HUDEP-2 (cell line): ENCODE measurements at regions not wholly inside any gene's neighbourhood (a gene's known extent, or its start where the extent isn't known, plus 50 kb on each side); places are given as distances from the start of the nearest gene placed in this dataset.

Source experiments
- DNase-seq, 76 experiments: peaks; one replicate each; lab custom pipeline; 2025; ENCODE audit not compliant: unreplicated experiment in 76 of 76; lab: John Stamatoyannopoulos, UW

DNA sequence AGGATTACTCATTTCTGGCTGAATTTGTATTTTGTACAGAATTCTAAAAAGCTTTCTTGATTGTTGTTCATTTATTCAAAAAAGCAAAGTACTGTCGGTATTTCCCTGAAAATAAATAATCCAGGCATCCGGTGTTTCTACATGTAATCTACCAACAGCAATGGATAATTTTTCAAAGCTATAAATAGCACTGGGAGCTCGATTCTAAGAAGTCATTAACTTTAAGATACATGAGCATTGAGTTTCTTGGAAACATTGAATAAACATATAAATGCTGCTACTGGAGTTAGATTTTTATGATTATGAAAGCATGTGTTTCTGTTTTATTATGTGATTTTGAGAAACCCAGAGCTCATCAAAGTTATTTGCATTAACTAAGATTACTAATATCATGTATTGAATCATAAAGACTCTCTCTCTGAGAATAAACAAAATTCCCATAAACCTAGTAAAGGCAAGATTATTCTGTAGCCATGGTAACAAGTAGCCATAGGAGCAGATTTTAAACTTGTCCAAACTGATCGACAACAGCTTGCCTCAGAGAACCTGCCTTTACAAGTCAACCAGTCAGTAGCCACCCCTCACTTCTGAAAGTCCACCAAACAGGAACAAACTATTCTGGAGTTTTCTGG, 197.0 kb downstream of the DRD1 start:
- no peak for DNase-seq

DNA sequence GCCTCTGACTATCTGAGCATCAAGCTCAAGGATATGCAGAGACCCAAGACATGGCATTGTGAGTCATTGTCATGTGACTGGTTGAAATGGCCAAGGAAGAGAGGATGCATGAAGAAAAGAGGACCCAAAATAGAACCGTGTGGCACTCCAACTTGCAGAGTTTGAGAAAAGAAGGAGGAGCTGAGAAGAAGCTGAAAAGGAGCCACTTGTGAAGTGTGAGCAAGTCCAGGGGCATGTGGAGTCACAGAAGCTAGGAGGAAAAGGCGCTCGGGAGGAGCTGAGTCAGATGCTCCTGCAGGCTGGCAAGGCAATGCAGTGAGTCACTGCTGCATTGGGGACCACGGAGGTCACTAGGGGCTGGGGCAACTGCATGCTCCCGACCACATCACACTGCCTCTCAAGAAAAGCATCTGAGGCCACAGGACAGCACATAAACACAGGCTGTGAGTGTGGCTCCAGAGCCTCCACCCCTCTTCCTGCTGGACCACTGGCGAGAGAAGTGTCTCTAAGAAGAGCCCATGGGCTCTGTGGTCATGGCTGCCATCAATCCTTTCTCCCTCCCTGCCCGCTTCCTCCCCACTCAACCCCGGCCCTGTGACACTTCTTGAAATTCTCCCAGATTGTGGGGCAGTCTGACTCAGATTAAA, 197.6 kb downstream of the DRD1 start:
- DNase-seq = no peak

DNA sequence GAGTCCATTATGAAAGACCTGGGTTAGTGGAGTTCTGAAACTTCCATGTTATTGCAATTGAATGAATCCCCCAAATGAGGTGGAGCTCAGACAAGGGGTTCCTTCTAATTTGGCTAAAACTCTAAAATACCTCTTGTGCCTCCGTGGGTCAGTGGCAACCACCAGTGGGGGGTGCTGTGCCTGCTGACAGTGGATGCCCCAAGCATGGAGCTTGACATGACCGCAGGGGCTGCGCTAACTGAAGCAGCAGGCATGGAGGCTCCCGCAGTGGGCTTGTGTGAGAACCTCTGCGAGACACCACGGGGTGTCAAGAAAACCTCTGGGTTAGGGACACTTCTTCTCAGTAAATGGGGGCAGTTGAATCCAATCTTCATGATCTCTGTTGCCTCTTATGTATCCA, 200.5 kb downstream of the DRD1 start:
- no peak for DNase-seq

DNA sequence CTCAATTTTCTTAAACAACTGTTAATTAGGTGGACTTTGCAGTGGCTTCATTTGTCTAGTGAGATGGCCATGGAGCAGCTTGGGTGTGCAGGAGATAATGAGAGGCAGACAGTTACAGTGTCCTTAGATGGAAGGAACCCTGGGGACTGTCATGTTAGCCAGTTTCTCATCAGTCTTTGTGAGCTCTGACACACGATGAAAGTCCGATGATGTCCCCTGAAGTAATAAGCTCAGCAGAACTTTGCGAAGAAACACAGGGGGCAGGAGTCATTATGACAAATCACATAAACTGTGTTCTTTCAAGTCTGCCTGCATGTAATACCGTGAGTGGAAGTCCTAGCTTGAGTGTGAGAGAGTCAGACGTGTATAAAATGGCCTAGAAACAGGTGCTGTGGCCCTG, 201.8 kb downstream of the DRD1 start:
- no peak for DNase-seq

DNA sequence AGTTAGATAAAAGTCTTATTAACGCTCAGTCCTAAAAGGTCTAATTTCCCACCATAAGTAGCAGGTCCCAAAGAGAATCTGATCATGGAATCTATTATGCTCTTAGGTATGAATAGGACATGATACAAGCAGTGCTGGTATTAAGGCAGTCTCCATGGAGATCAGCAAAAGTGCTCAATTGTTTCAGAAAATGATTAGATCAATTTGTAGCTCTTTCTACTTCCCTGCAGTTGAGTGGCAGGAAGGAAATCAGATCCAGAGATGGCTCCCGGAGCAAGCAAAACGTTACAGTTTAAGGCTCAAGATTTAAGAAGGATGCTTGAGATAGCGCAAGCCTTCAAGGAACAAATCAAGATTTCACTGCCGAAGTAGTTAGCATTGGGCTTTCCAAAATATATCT, 205.7 kb downstream of the DRD1 start:
- DNase-seq = no peak

DNA sequence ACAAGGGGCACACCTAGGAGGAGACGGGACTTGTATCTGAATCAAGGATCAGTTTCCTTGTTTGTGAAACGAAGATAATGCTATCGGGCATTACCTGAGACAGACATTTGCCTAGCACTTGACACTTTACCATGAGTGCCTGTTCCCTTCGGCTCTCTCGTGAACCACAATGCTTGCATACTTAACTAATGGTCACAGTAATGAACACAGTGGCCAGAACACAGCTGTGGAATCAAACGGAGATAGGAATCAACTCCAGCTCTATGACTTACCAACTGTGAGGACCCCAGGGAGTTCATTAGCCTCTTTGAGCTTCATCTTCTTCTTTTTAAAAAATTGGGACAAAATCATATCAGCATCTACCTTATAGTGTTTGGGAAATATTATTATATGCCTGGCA, 207.8 kb downstream of the DRD1 start:
- no peak for DNase-seq

DNA sequence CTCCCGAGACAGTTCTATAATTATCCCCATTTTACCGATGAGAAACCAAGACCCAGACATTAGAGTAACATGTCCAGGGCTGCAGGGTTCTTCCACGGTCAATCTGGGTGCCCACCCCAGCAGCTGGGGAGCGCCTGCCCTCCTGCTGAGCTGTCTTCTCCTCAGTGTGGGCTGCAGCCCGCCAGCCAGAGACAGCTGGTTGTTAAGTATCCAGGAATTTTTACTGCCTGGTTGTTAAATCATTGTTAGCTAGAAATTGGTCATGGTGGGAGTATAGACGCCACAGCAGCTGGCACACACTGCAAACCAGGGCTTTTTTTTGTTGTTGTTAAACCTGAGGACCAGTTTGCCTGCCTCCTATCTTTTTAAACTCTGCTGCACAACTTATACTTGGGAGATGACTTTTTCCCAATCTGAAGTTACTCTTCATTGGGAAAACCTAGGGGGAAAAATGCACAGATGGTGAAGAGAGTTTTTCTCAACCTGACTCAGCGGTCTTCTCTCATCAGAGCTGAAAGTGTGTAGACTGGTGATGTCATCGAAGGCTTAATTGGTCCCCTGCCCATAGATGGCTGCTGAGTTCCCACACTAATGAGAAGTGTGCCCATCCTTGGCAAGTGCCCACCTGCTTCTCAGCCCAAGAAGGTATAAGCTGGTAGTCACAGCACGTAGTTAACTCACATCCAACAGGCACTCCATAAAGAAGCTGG, 208.6 kb downstream of the DRD1 start:
- no peak for DNase-seq

DNA sequence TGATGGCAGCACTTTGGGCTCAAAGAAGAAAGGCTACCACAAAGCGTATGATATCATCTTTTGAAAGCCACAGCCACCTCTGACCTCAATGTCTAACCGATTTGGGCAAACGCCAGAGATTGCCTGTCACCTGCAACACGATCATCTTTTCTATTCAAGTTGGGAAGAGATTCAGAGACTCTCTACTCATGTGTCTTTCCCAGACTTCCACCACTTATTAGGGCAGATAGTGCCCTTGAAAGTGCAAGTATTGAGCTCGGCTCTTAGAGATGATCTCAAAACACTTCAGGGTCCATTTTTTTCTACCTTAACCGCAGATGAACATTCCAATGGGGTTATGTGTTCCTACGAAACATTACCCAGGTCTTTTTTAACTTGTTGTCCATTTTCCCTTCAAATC, 213.7 kb downstream of the DRD1 start:
- DNase-seq = no peak

DNA sequence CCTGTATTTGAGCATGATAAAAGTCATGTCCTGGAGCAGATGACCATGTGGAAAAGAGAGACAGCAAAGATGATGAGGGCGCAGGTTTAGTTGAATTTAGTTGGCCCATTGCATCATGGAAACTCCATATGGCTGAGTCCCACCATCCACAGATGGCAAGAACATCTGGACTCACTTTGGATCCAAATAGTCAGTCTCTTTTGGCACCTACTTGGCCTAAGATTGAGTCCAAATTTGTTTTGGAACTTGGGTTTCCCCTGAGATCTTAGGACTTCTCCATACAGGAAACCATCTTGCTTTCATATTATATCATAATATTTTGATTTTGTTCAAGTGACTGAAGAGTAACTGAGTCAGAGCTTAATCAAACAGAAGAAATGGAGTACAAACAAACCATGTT, 217.5 kb downstream of the DRD1 start:
- DNase-seq = no peak

DNA sequence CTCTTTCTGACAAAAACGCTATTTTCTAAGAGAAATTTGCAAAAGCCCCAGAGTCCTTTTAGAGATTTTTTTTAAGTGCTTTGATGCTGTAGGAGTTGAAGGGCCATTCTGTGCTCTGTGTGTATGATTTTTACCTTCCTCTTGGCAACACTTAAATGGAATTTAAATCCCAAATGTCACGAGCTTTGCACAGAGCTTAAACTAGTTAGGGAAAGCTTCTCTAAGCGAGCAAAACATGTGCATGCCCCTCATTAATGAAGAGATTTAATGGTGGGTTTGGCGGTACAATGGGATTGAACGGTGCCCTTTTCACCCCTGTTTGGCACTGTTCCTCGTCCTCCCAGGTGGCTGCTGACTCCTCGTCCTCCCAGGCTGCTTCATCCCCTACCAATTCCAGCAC, 220.7 kb downstream of the DRD1 start:
- DNase-seq = no peak

DNA sequence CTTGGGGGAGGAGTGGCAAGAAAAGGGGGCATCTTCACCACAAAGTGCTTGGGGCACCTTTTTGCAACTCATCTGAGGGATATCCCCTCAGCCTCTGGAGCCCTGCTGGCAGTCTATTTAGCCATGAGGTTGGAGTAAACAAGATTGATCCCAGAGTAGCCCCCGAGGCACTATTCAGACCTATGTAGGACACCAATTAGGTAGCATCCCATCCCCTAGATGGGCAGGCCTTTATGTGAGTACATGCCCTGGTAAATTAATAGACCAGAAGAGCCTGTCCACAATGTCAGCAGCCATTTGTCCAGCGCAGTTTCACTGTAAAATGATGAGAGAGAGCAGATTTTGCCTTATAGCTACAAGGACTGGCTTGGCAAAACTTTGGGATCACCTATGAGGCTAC, 221.4 kb downstream of the DRD1 start:
- no peak for DNase-seq

DNA sequence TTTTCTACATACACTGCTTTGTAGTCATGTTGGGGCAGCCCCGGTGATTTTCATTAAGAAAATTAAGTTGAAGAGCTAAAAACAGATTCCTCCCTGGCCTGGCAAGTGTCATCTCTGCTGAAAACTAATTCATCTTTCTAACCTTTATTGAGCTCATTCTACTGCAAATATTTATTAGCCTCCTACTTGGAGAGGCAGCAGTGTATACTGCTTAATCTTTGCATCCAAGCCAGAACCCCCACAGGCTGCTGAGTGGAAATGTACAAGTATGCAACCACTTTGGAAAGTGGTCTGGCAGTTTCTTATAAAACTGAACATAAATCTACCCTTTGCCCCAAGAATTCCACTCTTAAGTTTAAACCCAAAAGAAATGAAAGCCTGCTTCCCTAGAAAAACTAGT, 223.4 kb downstream of the DRD1 start:
- DNase-seq = no peak

DNA sequence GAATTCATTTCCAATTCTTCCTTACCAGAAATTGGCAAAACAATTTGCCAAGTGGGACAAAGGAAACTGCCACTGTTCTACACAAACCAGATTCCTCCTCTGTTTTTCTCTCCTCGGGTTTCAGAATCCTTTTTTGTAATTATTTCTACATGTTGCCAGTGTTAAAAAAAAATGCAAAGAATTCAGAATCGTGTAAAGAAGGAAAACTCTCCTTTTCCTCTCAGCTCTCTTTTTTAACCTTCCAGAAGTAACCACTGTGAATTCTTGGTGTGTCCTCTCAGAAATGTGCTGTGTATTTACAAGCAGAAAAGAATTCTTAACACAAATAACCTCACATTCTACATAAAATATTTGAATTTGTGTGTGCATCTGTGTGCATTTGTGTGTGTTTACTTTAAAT, 224.6 kb downstream of the DRD1 start:
- DNase-seq = no peak

DNA sequence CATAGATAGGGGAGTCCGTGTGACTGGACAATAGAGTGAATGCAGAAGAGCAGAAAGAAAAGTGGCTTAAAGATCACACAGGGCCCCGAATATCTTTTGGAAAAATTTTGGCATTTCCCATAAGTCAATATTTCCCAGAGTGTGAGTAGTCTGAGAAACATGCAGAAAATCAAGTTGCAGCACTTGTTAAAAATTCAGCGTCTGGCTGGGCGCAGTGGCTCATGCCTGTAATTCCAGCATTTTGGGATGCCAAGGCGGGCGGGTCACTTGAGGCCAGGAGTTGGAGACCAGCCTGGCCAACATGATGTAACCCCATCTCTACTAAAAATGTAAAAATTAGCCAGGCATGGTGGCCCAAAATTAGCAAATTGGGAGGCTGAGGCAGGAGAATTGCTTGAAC, 227.0 kb downstream of the DRD1 start:
- DNase-seq = no peak

DNA sequence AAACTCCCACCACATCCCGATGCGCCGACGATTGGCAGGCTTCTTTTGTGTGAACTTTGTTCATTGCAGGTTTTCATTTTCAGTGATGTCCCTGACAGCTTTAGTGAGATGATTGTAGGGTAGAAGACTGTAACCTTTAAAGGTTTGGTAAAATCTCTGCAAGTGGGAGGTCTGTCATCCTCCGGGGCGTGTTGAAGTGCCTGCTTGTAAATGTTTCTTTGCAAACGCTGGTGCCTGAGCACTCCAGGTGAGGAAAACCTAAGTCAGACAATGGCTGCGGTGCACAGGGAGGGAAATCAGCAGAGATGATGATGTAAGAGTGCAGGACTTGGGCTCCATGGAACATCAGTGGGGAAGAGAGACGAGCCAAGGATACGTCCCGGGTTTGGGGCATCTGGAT, 228.1 kb downstream of the DRD1 start:
- DNase-seq = no peak

DNA sequence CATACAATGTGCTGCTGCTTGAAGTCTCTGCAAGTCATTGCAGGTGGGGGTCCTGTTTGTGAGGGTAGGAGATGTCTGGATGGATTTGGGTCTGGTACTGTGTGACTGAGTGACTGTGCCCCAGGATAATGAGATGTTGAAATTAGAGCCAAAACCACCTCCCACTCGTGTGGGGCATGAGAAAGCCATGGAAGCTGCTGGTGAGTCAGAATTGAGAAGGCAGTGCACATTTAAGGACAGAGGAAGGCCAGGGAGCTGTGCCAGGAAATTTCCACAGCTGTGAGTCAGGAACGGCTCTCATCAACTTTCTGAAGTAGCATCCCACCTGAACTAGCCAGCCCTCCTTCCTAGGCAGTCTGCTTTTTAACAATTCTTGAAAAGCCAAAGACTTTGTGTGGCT, 229.8 kb downstream of the DRD1 start:
- no peak for DNase-seq

DNA sequence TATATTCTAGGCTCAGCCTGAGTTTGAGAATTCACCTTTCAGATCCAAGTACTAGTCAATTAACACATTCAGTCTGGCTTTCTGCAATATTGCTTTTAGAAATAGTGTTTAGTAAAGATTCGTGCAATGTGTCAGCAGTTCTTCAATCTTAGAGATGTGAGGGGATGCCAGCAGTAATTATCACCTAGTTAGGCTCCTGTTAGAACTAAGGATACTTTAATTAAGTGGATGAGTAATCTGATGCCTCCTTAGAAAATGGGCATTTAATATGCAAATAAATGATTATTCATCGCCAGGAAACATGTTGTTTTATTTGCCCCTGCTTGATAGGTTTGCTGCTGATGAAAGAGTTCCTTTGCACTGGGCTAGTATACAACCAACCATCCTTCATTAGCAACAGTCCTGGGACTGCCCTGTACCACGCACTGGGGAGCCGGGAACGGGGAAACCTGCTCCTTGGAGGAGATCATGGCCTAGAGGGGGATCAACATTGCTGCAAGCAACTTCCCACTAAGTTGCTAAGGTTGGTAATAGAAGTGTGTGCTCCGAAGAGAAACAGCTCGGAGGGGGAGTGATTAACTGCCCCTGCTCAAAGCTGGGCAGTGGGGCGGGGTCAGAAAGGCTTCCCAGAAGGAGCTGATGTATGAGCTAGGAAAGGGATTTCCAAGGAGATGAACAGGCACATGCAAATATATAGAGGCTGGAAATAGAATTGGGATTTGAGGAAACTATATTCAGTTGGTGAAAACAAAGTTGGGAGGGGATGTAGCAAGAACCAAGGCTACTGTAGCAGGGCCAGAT, 231.8 kb downstream of the DRD1 start:
- no peak for DNase-seq

DNA sequence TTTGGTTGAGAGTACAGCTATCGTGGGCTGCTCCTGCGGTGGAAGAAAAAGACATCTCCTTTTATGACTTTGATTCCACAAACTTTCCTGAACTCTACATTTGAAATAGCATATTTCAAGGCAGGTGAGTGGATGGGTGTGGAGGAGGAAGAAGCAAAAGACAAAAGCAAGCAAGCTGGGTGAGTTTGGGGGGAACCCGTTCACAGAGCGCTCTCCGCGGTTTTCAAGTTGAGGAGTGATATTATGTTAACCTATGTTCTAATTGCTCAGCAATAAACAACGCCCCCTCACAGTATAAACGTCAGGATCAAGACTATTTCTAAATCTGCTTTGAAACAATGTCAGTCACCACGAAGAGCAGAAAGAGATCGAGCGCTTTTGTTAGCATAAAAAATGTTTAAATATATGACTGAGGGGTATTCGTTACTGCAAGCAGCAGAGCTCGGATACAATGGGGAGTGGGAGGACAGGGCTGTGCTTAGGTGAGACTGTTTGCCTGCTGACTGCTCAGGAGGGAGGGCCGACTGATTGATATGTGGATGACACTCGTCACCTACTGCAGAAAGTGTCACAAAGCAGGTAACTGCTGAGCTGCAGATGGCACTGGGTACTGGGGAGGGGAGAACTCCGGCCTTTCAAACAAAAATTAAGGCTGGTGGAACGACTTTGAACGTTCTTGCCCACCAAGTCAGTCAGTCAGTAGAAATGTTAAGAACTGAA, 236.5 kb downstream of the DRD1 start:
- DNase-seq = no peak

DNA sequence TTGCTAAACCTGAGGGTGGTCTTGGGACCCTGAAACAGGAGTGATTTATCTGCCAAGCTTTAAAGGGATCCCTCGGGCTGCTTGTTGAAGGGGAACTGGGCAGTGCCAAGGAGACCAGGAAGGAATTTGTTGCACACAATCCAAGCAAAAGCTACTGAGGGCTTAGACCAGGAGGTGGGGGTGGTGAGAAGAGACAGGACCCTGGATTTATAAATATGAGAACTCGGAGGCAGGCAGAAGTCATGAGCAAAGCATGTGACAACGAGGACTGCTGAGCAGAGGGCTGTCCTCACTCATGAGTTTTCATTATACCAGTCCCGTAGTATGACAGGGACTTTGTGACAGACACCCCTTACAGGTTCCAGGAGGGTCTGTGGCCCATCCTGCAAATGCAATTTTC, 237.3 kb downstream of the DRD1 start:
- DNase-seq = no peak

DNA sequence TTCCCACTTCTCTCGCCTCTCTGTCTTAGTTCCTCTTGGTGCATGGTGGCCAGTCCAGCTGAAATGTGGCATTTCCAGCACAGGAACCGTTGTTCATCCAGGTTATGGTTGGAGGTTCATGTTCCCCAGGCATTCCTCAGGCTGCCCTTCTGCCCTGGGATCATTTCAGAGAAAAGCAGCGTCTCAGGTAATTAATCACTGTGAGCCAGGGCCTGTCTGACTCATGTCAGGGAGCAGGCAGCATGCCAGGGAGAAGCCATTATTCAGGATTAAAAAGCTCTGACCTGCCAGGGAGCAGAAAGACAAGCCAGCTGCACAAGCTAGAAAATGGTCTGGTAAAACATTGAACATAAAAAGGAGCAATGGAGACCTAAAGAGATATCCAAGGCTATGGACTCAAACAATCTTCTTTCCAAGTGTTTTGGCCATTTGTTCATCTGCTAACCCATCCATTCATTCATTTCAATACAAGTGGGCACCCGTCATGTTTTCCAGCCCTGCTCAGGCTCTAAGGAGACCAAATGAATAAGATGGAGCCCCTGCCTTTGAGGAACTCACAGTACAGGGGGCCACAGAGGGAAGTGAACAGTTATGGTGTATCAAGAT, 241.4 kb downstream of the DRD1 start:
- DNase-seq = no peak

DNA sequence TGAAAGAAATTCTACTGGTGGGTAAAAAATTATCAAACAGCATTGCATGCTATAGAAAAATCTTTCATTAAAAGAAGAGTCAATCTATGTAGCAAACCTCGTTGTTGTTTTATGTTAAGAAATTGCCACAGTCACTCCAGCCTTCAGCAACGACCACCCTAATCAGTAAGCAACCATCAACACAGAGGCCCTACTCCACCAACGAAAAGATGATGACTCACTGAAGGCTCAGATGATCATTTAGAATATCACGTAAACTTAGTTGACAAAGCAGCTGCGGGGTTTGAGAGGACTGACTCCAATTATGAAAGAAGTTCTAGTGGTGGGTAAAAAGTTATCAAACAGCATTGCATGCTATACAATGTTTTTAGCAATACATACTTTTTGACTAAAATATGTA, 242.6 kb downstream of the DRD1 start:
- DNase-seq = no peak
